Neural crest cell (in vitro differentiated cells): ENCODE measurements at regions not wholly inside any gene's neighbourhood (a gene's known extent, or its start where the extent isn't known, plus 50 kb on each side); places are given as distances from the start of the nearest gene placed in this dataset.

ENCODE experiments used
- DNase-seq: peaks from one replicate; pipeline ENCODE4 v3.0.0; 2021; ENCODE audit warnings: low read depth, mixed read lengths, low spot score
- H3K27ac Mint-ChIP-seq: one replicate; pipeline ENCODE4 v1.8.0; 2021; ENCODE audit warnings: mild to moderate bottlenecking, mixed read lengths; ENCODE audit not compliant: unreplicated experiment
- H3K27me3 Mint-ChIP-seq: 2 replicates; pipeline ENCODE4 v1.8.0; 2021; ENCODE audit warnings: low read depth, mild to moderate bottlenecking, mixed read lengths
- H3K36me3 Mint-ChIP-seq: 2 replicates; pipeline ENCODE4 v1.8.0; 2021; ENCODE audit warnings: low read depth, mild to moderate bottlenecking, mixed read lengths
- H3K4me1 Mint-ChIP-seq: 2 replicates; pipeline ENCODE4 v1.8.0; 2021; ENCODE audit warnings: mixed read lengths
- H3K4me3 Mint-ChIP-seq: one replicate; pipeline ENCODE4 v1.8.0; 2021; ENCODE audit warnings: mild to moderate bottlenecking, mixed read lengths
- H3K9me3 Mint-ChIP-seq: 2 replicates; pipeline ENCODE4 v1.8.0; 2021; ENCODE audit warnings: mixed read lengths
- CTCF ChIP-seq: fragments of 200-600 bp; sonication (generic); conservative IDR thresholded peaks from 2 replicates; pipeline ENCODE4 v1.5.0; 2021; ENCODE audit warnings: antibody characterized with exemption, mild to moderate bottlenecking

- TF ChIP-seq CTCF, result no peak
- H3K4me1 Mint-ChIP-seq, result no peaks in the 10 kb centered on the region
- H3K9me3 Mint-ChIP-seq, result no peaks in the 10 kb centered on the region
- H3K27ac Mint-ChIP-seq, result no peak overlapping the region
- no peaks in the 10 kb centered on the region for H3K36me3 Mint-ChIP-seq
- H3K4me3 Mint-ChIP-seq, result no peak overlapping the region
- no peaks in the 10 kb centered on the region for H3K27me3 Mint-ChIP-seq
- DNase-seq, result no peak
Measured at GRCh38 chr5:164637931-164638521, 1132.6 kb downstream of the MAT2B start.

- no peak overlapping the region for H3K27ac Mint-ChIP-seq
- TF ChIP-seq CTCF, result no peak
- no peaks in the 10 kb centered on the region for H3K4me1 Mint-ChIP-seq
- H3K4me3 Mint-ChIP-seq, result no peak overlapping the region
- no peaks in the 10 kb centered on the region for H3K36me3 Mint-ChIP-seq
- no peaks in the 10 kb centered on the region for H3K27me3 Mint-ChIP-seq
- no peaks in the 10 kb centered on the region for H3K9me3 Mint-ChIP-seq
- no peak for DNase-seq
Measured at GRCh38 chr5:164649266-164649665, 1143.8 kb downstream of the MAT2B start.

GRCh38 chr5:164650427-164650826 lies 1145.0 kb downstream of the MAT2B start:
- no peak overlapping the region for H3K27ac Mint-ChIP-seq
- TF ChIP-seq CTCF, result no peak
- no peak overlapping the region for H3K4me3 Mint-ChIP-seq
- no peaks in the 10 kb centered on the region for H3K36me3 Mint-ChIP-seq
- H3K27me3 Mint-ChIP-seq, result no peaks in the 10 kb centered on the region
- no peaks in the 10 kb centered on the region for H3K9me3 Mint-ChIP-seq
- no peaks in the 10 kb centered on the region for H3K4me1 Mint-ChIP-seq
- no peak for DNase-seq

GRCh38 chr5:164651546-164652275 lies 1146.3 kb downstream of the MAT2B start:
- no peaks in the 10 kb centered on the region for H3K27me3 Mint-ChIP-seq
- no peak for DNase-seq
- H3K4me3 Mint-ChIP-seq, result no peak overlapping the region
- H3K9me3 Mint-ChIP-seq, result no peaks in the 10 kb centered on the region
- H3K4me1 Mint-ChIP-seq, result peaks cover 3% of the 10 kb centered on the region
- H3K27ac Mint-ChIP-seq, result no peak overlapping the region
- TF ChIP-seq CTCF, result no peak
- no peaks in the 10 kb centered on the region for H3K36me3 Mint-ChIP-seq

- no peaks in the 10 kb centered on the region for H3K36me3 Mint-ChIP-seq
- H3K4me3 Mint-ChIP-seq, result no peak overlapping the region
- no peak overlapping the region for H3K27ac Mint-ChIP-seq
- peaks cover 6% of the 10 kb centered on the region for H3K4me1 Mint-ChIP-seq
- no peak for TF ChIP-seq CTCF
- no peak for DNase-seq
- H3K27me3 Mint-ChIP-seq, result no peaks in the 10 kb centered on the region
- H3K9me3 Mint-ChIP-seq, result no peaks in the 10 kb centered on the region
Measured at GRCh38 chr5:164652276-164652660, 1146.8 kb downstream of the MAT2B start.
